PC-9 (cell line): ENCODE measurements at regions not wholly inside any gene's neighbourhood (a gene's known extent, or its start where the extent isn't known, plus 50 kb on each side); places are given as distances from the start of the nearest gene placed in this dataset.

Source experiments
- EZH2 ChIP-seq: fragments of 200-600 bp; sonication (generic); IDR thresholded peaks from 2 replicates; pipeline ENCODE4 v1.8.0; 2017; ENCODE audit warnings: antibody characterized with exemption, low read depth
- TF ChIP-seq, protein P1 (sequence below): fragments of 200-600 bp; sonication (generic); conservative IDR thresholded peaks from 2 replicates; pipeline ENCODE4 v1.6.1; 2017; ENCODE audit warnings: mixed run types, antibody characterized with exemption, mild to moderate bottlenecking, moderate library complexity

DNA sequence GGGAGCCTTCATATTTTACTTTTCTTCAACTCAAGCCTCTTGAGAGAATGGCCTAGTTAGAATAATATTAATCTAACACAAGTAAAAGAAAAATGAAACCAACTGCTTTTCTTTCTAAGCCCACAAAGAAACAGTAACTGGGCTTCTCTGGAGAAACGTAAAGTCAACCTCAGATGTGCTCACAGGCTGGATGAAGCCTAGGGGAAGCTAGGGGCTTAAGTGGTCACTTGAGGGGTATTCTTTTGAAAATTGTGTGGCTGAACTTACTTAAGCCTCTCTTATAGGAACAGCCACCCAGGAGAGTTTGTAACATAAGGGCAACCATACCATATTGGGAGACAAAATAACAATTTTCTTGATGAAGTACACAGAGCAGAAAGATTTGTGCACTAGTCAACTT is 279.0 kb downstream of the SPRY1 start:
- TF ChIP-seq, protein P1, sequence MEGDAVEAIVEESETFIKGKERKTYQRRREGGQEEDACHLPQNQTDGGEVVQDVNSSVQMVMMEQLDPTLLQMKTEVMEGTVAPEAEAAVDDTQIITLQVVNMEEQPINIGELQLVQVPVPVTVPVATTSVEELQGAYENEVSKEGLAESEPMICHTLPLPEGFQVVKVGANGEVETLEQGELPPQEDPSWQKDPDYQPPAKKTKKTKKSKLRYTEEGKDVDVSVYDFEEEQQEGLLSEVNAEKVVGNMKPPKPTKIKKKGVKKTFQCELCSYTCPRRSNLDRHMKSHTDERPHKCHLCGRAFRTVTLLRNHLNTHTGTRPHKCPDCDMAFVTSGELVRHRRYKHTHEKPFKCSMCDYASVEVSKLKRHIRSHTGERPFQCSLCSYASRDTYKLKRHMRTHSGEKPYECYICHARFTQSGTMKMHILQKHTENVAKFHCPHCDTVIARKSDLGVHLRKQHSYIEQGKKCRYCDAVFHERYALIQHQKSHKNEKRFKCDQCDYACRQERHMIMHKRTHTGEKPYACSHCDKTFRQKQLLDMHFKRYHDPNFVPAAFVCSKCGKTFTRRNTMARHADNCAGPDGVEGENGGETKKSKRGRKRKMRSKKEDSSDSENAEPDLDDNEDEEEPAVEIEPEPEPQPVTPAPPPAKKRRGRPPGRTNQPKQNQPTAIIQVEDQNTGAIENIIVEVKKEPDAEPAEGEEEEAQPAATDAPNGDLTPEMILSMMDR: no peak
- no peak for TF ChIP-seq EZH2
